ENCODE measurements at regions not wholly inside any gene's neighbourhood (a gene's known extent, or its start where the extent isn't known, plus 50 kb on each side); places are given as distances from the start of the nearest gene placed in this dataset.

GRCh38 chr3:66778107-66778506 is 220.0 kb upstream of the KBTBD8 start:
- ChIA-PET CTCF (no interaction called here), POLR2A (no interaction called here)
- H3K27me3 ChIP-seq (ENCODE audit: control insufficient read depth, insufficient read depth, low read length), result no peaks in the 10 kb centered on the region
- TF ChIP-seq CTCF (IDR thresholded peaks at IDR 0.05; ENCODE audit: low read depth, low read length), result no peak
- no peak overlapping the region for H3K27ac ChIP-seq (ENCODE audit: low read depth, low read length)
- DNase-seq (ENCODE audit: low read depth, low spot score), result no peak
- no peak overlapping the region for H3K4me3 ChIP-seq (ENCODE audit: low read depth, low read length)
- no peaks in the 10 kb centered on the region for H3K9me3 ChIP-seq (ENCODE audit: control insufficient read depth, insufficient read depth, low read length)

- DNase-seq (ENCODE audit: low read depth, low spot score), result no peak
- no peak overlapping the region for H3K27ac ChIP-seq (ENCODE audit: low read depth, low read length)
- H3K27me3 ChIP-seq (ENCODE audit: control insufficient read depth, insufficient read depth, low read length), result no peaks in the 10 kb centered on the region
- no peaks in the 10 kb centered on the region for H3K9me3 ChIP-seq (ENCODE audit: control insufficient read depth, insufficient read depth, low read length)
- no peak overlapping the region for H3K4me3 ChIP-seq (ENCODE audit: low read depth, low read length)
- TF ChIP-seq CTCF (IDR thresholded peaks at IDR 0.05; ENCODE audit: low read depth, low read length), result no peak
- ChIA-PET POLR2A (no interaction called here), CTCF (no interaction called here)
Observed at GRCh38 chr3:66778777-66779176, 219.3 kb upstream of the KBTBD8 start.

- ChIA-PET CTCF (no interaction called here), POLR2A (no interaction called here)
- no peak overlapping the region for H3K27ac ChIP-seq (ENCODE audit: low read depth, low read length)
- H3K4me3 ChIP-seq (ENCODE audit: low read depth, low read length), result no peak overlapping the region
- no peaks in the 10 kb centered on the region for H3K9me3 ChIP-seq (ENCODE audit: control insufficient read depth, insufficient read depth, low read length)
- no peaks in the 10 kb centered on the region for H3K27me3 ChIP-seq (ENCODE audit: control insufficient read depth, insufficient read depth, low read length)
- no peak for DNase-seq (ENCODE audit: low read depth, low spot score)
- TF ChIP-seq CTCF (IDR thresholded peaks at IDR 0.05; ENCODE audit: low read depth, low read length), result no peak
Observed at GRCh38 chr3:66785191-66785909, 212.8 kb upstream of the KBTBD8 start.

GRCh38 chr3:66789580-66790237 is 208.4 kb upstream of the KBTBD8 start:
- Histone ChIP-seq H3K9me3 (ENCODE audit: control insufficient read depth, insufficient read depth, low read length) (no peaks in the 10 kb centered on the region), H3K4me3 (ENCODE audit: low read depth, low read length) (no peak overlapping the region), H3K27ac (ENCODE audit: low read depth, low read length) (no peak overlapping the region), H3K27me3 (ENCODE audit: control insufficient read depth, insufficient read depth, low read length) (no peaks in the 10 kb centered on the region)
- ChIA-PET POLR2A (no interaction called here), CTCF (no interaction called here)
- DNase-seq (ENCODE audit: low read depth, low spot score), result no peak
- TF ChIP-seq CTCF (IDR thresholded peaks at IDR 0.05; ENCODE audit: low read depth, low read length), result no peak

GRCh38 chr3:66792086-66792485 is 206.0 kb upstream of the KBTBD8 start:
- CTCF ChIA-PET, result interaction anchor here (1.5 kb wide), 1 partner anchor 30 kb away, joined by 3 read pairs; no protein-coding TSS in a partner anchor
- POLR2A ChIA-PET, result no interaction called here
- Histone ChIP-seq H3K4me3 (ENCODE audit: low read depth, low read length) (no peak overlapping the region), H3K27me3 (ENCODE audit: control insufficient read depth, insufficient read depth, low read length) (no peaks in the 10 kb centered on the region), H3K27ac (ENCODE audit: low read depth, low read length) (no peak overlapping the region), H3K9me3 (ENCODE audit: control insufficient read depth, insufficient read depth, low read length) (no peaks in the 10 kb centered on the region)
- DNase-seq (ENCODE audit: low read depth, low spot score), result no peak
- TF ChIP-seq CTCF (IDR thresholded peaks at IDR 0.05; ENCODE audit: low read depth, low read length), result no peak
